Muscle of leg (tissue), 3 donors: ENCODE measurements at regions not wholly inside any gene's neighbourhood (a gene's known extent, or its start where the extent isn't known, plus 50 kb on each side); places are given as distances from the start of the nearest gene placed in this dataset.

ENCODE experiments used
- DNase-seq: peaks from one replicate; pipeline ENCODE4 v3.0.0; 2013
- H3K27ac ChIP-seq: one replicate; pipeline ENCODE4 v1.5.1; 2013; ENCODE audit warnings: mild to moderate bottlenecking, low read length, control low read depth
- H3K27me3 ChIP-seq: one replicate; pipeline ENCODE4 v1.6.1; 2013; ENCODE audit warnings: low read length; ENCODE audit not compliant: control insufficient read depth, insufficient read depth
- H3K36me3 ChIP-seq: one replicate; pipeline ENCODE4 v1.6.1; 2013; ENCODE audit warnings: low read length; ENCODE audit not compliant: control insufficient read depth, insufficient read depth
- H3K4me1 ChIP-seq: one replicate; pipeline ENCODE4 v1.6.1; 2013; ENCODE audit warnings: low read length; ENCODE audit not compliant: control insufficient read depth, insufficient read depth
- H3K4me3 ChIP-seq: one replicate; pipeline ENCODE4 v1.5.1; 2013; ENCODE audit warnings: low read length, control low read depth
- H3K9me3 ChIP-seq: replicated peaks from 2 replicates; pipeline ENCODE4 v1.6.1; 2013; ENCODE audit warnings: low read depth, low read length; ENCODE audit not compliant: control insufficient read depth
- WGBS: methylation state at CpG from one replicate; pipeline ENCODE4 v1.1.5; 2013; ENCODE audit warnings: missing lambda C conversion rate; ENCODE audit not compliant: insufficient coverage; 5-methylcytosine and 5-hydroxymethylcytosine counted together

DNA sequence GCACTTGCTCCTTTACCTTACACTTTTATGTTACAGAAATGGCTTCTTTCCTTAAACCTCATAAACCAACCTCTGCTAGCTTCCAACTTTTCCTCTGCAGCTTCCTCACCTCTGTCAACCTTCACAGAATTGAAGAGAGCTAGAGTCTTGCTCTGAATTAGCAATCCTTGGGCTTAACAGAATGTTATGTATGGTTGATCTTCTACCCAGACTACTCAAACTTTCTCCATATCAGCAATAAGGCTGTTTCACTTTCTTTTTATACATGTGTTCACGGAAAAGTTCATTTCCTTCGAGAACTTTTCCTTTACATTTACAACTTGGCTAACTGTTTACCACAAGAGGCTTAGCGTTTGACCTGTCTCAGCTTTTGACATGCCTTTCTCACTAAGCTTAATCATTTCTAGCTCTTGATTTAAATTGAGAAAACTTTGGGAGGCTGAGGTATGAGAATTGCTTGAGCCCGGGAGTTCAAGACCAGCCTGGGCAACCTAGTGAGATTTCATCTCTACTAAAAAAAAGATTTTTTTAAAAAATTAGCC is 207.3 kb downstream of the BMP7 start:
- Histone ChIP-seq H3K36me3 (no peaks in the 10 kb centered on the region), H3K4me1 (no peaks in the 10 kb centered on the region), H3K27me3 (peaks cover 32% of the 10 kb centered on the region), H3K27ac (no peak overlapping the region), H3K4me3 (no peak overlapping the region), H3K9me3 (no peaks in the 10 kb centered on the region)
- no peak for DNase-seq
- WGBS, result no CpG with 5 or more reads among the region's 4 CpGs

DNA sequence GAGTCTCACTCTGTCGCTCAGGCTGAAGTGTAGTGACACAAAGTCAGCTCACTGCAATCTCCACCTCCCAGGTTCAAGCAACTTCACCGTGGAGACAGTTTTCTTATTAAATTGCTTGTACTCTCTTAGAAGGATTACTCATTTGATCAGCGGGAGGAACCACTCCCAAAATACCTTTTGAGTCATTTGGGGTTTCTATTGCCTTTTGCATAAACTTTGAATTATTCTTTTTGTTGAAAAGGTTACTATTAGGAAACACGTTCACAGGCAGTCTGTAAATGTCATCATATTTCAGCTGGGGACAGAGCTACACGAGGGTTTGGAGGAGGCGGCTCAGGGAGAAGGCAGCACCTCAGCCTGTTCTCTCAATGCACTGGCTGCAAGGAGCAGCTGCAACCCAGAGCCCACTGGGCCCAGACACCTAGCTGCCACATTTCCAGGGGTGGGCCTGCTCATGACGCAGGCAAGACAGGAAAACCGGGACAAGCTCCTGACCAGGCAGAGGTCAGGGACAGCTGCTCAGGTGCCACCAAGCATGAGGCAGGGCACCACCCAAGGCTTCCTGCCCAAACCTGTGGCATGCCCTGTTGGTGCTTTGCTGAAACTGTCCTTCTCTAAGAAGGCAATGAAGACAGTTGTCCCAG is 205.9 kb downstream of the BMP7 start:
- peaks cover 29% of the 10 kb centered on the region for H3K27me3 ChIP-seq
- no peak overlapping the region for H3K27ac ChIP-seq
- H3K4me1 ChIP-seq, result no peaks in the 10 kb centered on the region
- H3K4me3 ChIP-seq, result no peak overlapping the region
- no peaks in the 10 kb centered on the region for H3K9me3 ChIP-seq
- H3K36me3 ChIP-seq, result no peaks in the 10 kb centered on the region
- no peak for DNase-seq
- WGBS, result 40% methylated on average over 5 of the region's 8 CpGs

DNA sequence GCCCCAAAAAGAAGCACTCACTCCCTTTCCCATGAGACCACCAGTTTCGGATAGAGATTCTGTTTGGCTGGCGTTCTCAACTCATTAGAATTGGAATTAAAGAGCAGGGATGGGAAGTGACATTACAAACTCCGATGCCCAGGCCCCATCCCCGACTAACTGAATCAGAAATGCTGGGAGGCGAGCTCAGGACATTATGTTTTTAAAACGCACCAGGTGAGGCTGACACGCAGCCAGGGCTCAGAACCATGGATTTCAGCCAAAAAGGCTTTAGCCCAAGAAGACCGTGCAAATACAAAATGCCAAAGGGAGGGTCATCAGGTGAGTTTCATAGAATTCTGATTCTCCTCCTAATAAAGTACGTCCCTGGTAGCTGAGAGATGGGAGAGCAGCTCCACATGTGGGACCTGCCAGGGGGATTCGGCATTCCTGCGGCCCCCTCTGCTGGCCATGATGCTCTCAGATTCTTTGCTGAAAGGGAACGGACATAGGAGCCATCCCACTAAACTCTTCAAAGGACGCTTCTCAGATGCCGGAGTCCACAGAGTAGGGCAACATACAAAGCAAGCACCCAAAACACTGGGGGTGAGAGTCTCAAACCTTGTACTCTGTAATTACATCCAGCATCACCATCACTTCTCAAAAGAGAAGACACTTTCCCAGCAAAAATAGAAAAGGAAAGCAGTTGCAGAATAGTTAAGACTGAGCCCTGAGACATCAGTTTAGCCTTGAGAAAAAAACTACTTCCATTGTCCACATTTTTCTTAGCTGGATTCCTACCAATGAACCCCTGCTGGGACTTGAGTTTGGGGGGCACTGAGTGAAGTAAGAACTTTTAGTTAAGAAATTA is 205.2 kb downstream of the BMP7 start:
- Histone ChIP-seq H3K27me3 (peaks cover 33% of the 10 kb centered on the region), H3K36me3 (no peaks in the 10 kb centered on the region), H3K27ac (no peak overlapping the region), H3K4me1 (no peaks in the 10 kb centered on the region), H3K4me3 (no peak overlapping the region), H3K9me3 (no peaks in the 10 kb centered on the region)
- peak; percentile 47 for DNase-seq
- WGBS, result 34% methylated on average over 8 of the region's 14 CpGs

DNA sequence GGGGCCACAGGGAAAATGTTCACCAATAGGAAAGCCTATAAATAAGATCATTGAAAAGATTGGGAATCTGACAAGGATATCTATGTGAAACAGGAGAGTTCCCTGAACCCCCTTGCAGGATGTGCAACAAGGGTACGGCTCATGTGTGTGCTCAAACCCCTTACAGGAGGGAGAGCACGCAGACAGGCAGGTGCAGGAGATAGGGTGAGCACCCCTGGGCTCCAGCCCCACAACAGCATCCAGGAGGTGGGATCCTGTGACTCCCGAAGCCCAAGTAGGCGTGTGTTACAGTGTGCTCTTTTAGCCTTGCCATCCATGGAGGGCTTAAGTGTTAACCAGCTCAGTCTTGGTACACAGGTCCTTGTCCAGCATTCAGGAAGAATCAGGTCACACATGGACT is 204.2 kb downstream of the BMP7 start:
- Histone ChIP-seq H3K4me1 (no peaks in the 10 kb centered on the region), H3K27me3 (peaks cover 40% of the 10 kb centered on the region), H3K27ac (no peak overlapping the region), H3K9me3 (no peaks in the 10 kb centered on the region), H3K4me3 (no peak overlapping the region), H3K36me3 (no peaks in the 10 kb centered on the region)
- DNase-seq, result no peak
- 60% methylated on average over 3 of the region's 4 CpGs for WGBS

DNA sequence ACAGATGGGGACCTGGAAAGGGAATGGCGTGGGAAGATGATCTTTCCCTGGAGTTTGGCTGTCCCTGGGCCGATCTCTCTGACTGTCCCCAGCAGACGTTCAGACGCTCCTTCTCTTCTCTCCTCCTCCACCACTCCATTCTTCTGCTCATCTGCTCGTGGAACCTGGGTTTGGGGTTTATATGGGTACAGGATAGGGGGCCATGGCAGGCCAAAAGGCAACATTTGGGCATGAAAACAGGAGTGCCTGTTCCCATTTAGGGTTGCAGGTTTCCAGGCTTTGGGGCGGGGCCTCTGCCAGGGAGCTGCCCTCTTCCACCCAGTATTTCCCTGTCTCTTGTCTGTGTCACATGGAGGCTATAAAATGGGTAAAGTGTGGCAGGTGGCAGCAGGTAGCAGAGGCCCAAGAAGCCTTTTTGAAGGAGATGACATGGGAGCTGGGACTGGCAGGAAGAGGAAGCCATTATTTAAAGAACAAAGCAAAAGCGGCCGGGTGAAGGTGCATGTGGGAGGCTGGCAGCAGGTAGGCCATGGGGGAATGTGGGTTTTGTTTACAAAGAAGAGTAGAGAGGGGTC is 203.7 kb downstream of the BMP7 start:
- Histone ChIP-seq H3K4me3 (no peak overlapping the region), H3K36me3 (no peaks in the 10 kb centered on the region), H3K27ac (no peak overlapping the region), H3K27me3 (peaks cover 40% of the 10 kb centered on the region), H3K9me3 (no peaks in the 10 kb centered on the region), H3K4me1 (no peaks in the 10 kb centered on the region)
- no peak for DNase-seq
- WGBS, result 85% methylated on average over 2 of the region's 8 CpGs

DNA sequence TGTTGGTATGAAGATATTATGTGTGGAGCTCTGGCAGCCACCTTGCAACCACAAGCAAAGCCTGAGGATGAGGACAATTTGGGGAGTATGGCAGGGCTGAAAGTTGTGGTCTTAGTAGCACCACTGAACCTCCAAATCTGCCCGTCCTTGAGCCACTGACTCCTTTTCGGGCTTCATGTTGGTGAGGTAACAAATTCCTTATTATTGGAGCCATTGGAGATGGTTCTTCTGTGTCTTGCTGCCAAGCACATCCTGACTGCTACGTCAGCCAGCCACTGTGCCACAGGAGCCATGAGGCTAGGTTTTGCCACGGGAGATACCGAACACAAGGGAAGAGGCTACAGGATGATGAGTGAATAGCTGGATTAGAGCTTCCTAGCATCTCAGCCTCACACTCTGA is 201.6 kb downstream of the BMP7 start:
- H3K27me3 ChIP-seq, result peaks cover 44% of the 10 kb centered on the region
- no peaks in the 10 kb centered on the region for H3K36me3 ChIP-seq
- no peaks in the 10 kb centered on the region for H3K9me3 ChIP-seq
- 88% methylated on average over 2 of the region's 5 CpGs for WGBS
- H3K4me3 ChIP-seq, result no peak overlapping the region
- no peak for DNase-seq
- no peak overlapping the region for H3K27ac ChIP-seq
- H3K4me1 ChIP-seq, result no peaks in the 10 kb centered on the region

DNA sequence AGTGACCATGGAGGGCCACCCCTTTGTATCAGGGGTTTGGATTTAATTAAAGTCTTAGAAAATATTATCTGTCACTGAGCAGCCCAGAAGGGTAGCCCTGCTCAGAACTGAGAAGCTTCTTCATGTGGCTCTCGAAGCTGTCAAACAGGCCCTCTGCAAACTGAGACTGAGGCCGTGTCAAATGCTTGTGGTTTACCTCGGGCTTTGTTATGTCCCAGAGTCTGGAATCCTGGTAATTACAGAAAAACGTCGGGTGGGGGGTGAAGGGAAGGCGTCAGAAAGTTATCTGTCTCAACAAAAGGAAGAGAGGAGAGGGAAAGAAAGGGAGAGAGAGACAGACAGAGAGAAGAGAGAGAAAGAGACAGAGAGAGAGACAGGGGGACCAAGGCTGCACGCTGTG is 200.8 kb downstream of the BMP7 start:
- Histone ChIP-seq H3K36me3 (no peaks in the 10 kb centered on the region), H3K4me3 (no peak overlapping the region), H3K27ac (no peak overlapping the region), H3K4me1 (no peaks in the 10 kb centered on the region), H3K27me3 (peaks cover 49% of the 10 kb centered on the region), H3K9me3 (no peaks in the 10 kb centered on the region)
- DNase-seq, result no peak
- WGBS, result 26% methylated on average over 7 of the region's 7 CpGs

DNA sequence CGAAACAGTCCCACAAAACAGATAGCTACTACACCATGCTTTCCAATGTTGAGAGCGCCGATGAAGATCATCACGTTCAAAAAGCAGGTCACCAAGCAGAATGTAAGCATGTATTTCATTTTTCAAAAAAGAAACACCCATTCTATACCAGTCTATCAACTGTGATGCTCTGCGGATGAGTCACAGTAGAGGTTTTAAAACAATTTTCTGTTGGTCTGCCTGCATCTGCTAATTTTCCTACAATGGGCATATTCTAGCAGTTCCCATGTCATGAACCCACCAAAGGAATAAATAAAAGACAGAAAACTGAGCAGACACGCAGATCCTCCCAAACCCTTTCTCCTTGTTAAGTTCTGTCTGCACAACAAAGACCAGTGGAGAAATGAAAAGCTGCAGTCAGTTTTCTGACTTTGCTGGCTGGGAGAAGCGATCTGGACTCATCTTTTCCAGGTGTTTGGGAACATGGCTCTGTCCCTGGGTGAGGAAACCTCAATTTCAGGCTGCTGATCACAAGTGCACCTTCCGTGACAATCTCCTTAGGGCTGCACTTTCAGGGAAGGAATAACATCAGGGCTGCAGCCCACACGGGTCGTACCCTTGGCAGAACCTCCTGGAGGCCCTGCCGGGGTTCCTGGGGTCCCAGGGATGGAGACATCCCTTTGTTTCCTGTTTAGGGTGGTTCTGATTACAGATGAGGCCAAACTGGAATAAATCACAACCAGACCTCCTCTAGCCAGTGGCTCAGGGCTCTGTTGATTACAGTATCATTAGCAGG is 200.1 kb downstream of the BMP7 start:
- DNase-seq, result no peak
- Histone ChIP-seq H3K4me1 (no peaks in the 10 kb centered on the region), H3K27me3 (peaks cover 48% of the 10 kb centered on the region), H3K9me3 (no peaks in the 10 kb centered on the region), H3K36me3 (no peaks in the 10 kb centered on the region), H3K27ac (no peak overlapping the region), H3K4me3 (no peak overlapping the region)
- WGBS, result 51% methylated on average over 3 of the region's 11 CpGs

DNA sequence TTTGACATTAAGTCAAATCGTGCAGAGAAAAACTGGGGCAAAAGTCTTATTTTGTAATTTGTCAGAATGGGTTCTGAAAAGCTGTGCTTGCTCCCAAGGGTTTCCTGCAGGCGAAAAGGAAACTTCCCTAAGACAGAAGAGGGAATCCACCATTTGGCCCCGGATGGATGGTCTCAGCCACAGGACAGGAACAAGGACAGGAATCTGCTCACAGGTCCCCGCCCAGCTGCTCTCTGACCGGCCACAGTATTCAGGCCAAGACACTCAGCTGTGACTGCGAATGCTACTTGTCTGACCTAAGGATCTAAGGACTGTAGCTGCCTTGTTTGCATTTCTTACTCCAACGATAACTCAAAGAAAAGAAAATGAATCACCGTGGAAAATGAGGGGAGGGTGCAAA is 197.0 kb downstream of the BMP7 start:
- Histone ChIP-seq H3K4me3 (no peak overlapping the region), H3K9me3 (no peaks in the 10 kb centered on the region), H3K27me3 (peaks cover 53% of the 10 kb centered on the region), H3K36me3 (no peaks in the 10 kb centered on the region), H3K27ac (no peak overlapping the region), H3K4me1 (no peaks in the 10 kb centered on the region)
- no peak for DNase-seq
- WGBS, result 52% methylated on average over 5 of the region's 8 CpGs

DNA sequence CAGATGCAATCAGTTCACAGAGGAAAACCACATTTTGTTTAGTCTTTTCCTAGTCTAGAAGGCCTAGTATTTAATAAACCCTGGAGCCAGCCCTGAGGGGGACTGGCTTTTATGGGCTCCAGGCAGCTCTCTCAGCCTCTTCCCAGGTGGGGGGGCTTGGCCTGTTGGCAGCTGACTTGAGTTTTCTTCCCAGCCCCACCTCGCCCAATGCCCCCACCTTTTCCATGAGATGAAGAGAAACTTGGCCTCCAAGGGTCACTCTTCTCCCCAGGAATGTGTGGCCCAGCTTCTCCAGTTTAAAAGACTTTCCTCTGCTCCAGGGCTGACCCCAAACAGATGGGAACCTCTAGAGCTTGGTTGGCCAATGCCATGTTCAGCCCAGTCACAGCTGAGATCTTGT is 196.1 kb downstream of the BMP7 start:
- H3K27me3 ChIP-seq, result peaks cover 54% of the 10 kb centered on the region

More for the DNA sequence above, 196.1 kb downstream of the BMP7 start:
- H3K9me3 ChIP-seq, result no peaks in the 10 kb centered on the region
- 88% methylated on average over 1 of the region's 1 CpG for WGBS
- H3K4me3 ChIP-seq, result no peak overlapping the region
- H3K4me1 ChIP-seq, result no peaks in the 10 kb centered on the region
- no peaks in the 10 kb centered on the region for H3K36me3 ChIP-seq
- H3K27ac ChIP-seq, result no peak overlapping the region
- no peak for DNase-seq
